Activated naive CD8-positive, alpha-beta T cell treated with anti-CD3 and anti-CD28 coated beads, Interleukin-2, amount 10 ng/mL, durations not matched to agents 7 days and 5 days (primary cell): ENCODE measurements at regions not wholly inside any gene's neighbourhood (a gene's known extent, or its start where the extent isn't known, plus 50 kb on each side); places are given as distances from the start of the nearest gene placed in this dataset.
"Not testable (repeated sequence)": the region's sequence is repeated elsewhere in the genome, so short reads cannot be mapped to it uniquely, and the experiment has no call there.

Source experiments
- ATAC-seq: fragments of 150-1000 bp; cut with Tn5 transposase; one replicate; pipeline ENCODE4 v1.10.0; 2021; ENCODE audit warnings: low read depth, moderate library complexity
- POLR2A ChIA-PET: fragments of 350-600 bp; sonication (Branson Sonifier 250); formaldehyde crosslinking; loops from one replicate; lab custom pipeline; 2021; ENCODE audit warnings: antibody characterized with exemption; lab: Charles Lee
- DNase-seq: peaks from one replicate; pipeline ENCODE4 v3.0.0; 2021
- H3K27ac Mint-ChIP-seq: one replicate; pipeline ENCODE4 v1.8.0; 2022; ENCODE audit warnings: mild to moderate bottlenecking, mixed read lengths
- H3K27me3 Mint-ChIP-seq: one replicate; pipeline ENCODE4 v1.8.0; 2022; ENCODE audit warnings: mild to moderate bottlenecking, moderate library complexity, mixed read lengths
- H3K36me3 Mint-ChIP-seq: one replicate; pipeline ENCODE4 v1.8.0; 2021; ENCODE audit warnings: mild to moderate bottlenecking, mixed read lengths
- H3K4me1 Mint-ChIP-seq: one replicate; pipeline ENCODE4 v1.8.0; 2021; ENCODE audit warnings: mixed read lengths
- H3K4me3 Mint-ChIP-seq: one replicate; pipeline ENCODE4 v1.8.0; 2022; ENCODE audit warnings: mild to moderate bottlenecking, moderate library complexity, mixed read lengths
- H3K9me3 Mint-ChIP-seq: one replicate; pipeline ENCODE4 v1.8.0; 2021; ENCODE audit warnings: mixed read lengths

GRCh38 chr2:226548732-226549131 lies 250.9 kb downstream of the IRS1 start:
- Mint-ChIP-seq H3K27me3 (peaks cover 2% of the 10 kb centered on the region), H3K36me3 (no peaks in the 10 kb centered on the region), H3K4me3 (no peak overlapping the region), H3K27ac (no peak overlapping the region), H3K9me3 (peaks cover 2% of the 10 kb centered on the region), H3K4me1 (no peaks in the 10 kb centered on the region)
- no peak for ATAC-seq
- no peak for DNase-seq
- POLR2A ChIA-PET, result no interaction called here

DNA sequence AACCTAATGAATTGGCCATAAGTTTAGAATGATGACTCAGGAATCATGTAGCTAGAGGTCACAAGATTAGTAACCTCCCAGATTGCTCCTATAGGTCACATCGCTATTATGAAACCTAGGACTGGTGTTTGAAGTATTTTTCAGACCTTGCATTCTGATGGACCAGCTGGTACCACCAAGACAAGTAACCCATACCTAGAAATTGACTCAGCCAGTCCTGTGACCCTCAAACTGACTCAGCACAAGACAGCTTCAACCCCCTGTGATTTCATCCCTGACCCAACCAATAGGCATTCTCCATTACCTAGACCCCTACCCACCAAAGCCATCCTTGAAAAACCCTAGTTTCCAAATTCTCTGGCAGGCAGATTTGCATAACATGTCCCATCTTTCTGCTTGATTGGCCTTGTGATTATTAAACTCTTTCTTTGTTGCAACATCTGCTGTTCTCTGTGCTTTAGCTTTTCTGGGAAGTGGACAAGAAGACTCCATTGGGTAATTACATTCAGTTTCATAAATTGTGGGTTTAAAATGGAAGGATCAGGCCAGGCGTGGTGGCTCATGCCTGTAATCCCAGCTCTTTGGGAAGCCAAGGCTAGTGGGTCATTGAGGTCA lies 254.9 kb downstream of the IRS1 start:
- H3K4me3 Mint-ChIP-seq, result no peak overlapping the region
- ATAC-seq, result no peak
- POLR2A ChIA-PET, result no interaction called here
- no peak for DNase-seq
- H3K27ac Mint-ChIP-seq, result no peak overlapping the region
- H3K4me1 Mint-ChIP-seq, result no peaks in the 10 kb centered on the region
- no peaks in the 10 kb centered on the region for H3K36me3 Mint-ChIP-seq
- H3K27me3 Mint-ChIP-seq, result peaks cover 1% of the 10 kb centered on the region
- H3K9me3 Mint-ChIP-seq, result peaks cover 8% of the 10 kb centered on the region

- POLR2A ChIA-PET, result no interaction called here
- Mint-ChIP-seq H3K4me3 (no peak overlapping the region), H3K4me1 (no peaks in the 10 kb centered on the region), H3K27ac (no peak overlapping the region), H3K27me3 (peaks cover 2% of the 10 kb centered on the region), H3K36me3 (no peaks in the 10 kb centered on the region), H3K9me3 (peaks cover 7% of the 10 kb centered on the region)
- ATAC-seq, result no peak
- no peak for DNase-seq
These were observed 259.2 kb downstream of the IRS1 start for GRCh38 chr2:226540204-226540994.

GRCh38 chr2:226536410-226536809 lies 263.2 kb downstream of the IRS1 start:
- no peaks in the 10 kb centered on the region for H3K4me1 Mint-ChIP-seq
- DNase-seq (no peak), ATAC-seq (no peak)
- no peaks in the 10 kb centered on the region for H3K36me3 Mint-ChIP-seq
- POLR2A ChIA-PET, result no interaction called here
- H3K9me3 Mint-ChIP-seq, result peaks cover 5% of the 10 kb centered on the region
- H3K4me3 Mint-ChIP-seq, result no peak overlapping the region
- peaks cover 2% of the 10 kb centered on the region for H3K27me3 Mint-ChIP-seq
- H3K27ac Mint-ChIP-seq, result no peak overlapping the region

DNA sequence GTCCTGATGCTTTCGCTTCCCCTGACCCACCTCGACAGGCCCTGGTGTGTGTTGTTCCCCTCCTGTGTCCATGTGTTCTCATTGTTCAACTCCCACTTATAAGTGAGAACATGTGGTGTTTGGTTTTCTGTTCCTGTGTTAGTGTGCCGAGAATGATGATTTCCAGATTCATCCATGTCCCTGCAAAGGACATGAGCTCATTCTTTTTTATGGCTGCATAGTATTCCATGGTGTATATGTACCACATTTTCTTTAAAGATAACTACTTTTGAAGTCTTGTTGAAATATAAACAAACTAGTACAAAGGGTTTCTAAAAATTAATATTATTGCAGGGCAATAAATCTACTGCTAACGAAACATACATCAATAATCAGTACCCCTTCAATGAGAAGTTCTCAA lies 266.6 kb downstream of the IRS1 start:
- H3K4me3 Mint-ChIP-seq, H3K9me3 Mint-ChIP-seq, ATAC-seq, DNase-seq, H3K36me3 Mint-ChIP-seq, H3K27ac Mint-ChIP-seq, H3K27me3 Mint-ChIP-seq, POLR2A ChIA-PET, H3K4me1 Mint-ChIP-seq: not testable (repeated sequence)

- ATAC-seq, result no peak
- no peak overlapping the region for H3K27ac Mint-ChIP-seq
- no peaks in the 10 kb centered on the region for H3K9me3 Mint-ChIP-seq
- H3K4me3 Mint-ChIP-seq, result no peak overlapping the region
- DNase-seq, result no peak
- no peaks in the 10 kb centered on the region for H3K36me3 Mint-ChIP-seq
- POLR2A ChIA-PET, result no interaction called here
- no peaks in the 10 kb centered on the region for H3K4me1 Mint-ChIP-seq
- peaks cover 8% of the 10 kb centered on the region for H3K27me3 Mint-ChIP-seq
These were observed 268.4 kb downstream of the IRS1 start for GRCh38 chr2:226531061-226531810.

GRCh38 chr2:226529556-226529955 lies 270.1 kb downstream of the IRS1 start:
- Mint-ChIP-seq H3K27me3 (peaks cover 8% of the 10 kb centered on the region), H3K9me3 (peaks cover 1% of the 10 kb centered on the region), H3K4me3 (no peak overlapping the region), H3K36me3 (no peaks in the 10 kb centered on the region), H3K27ac (no peak overlapping the region), H3K4me1 (no peaks in the 10 kb centered on the region)
- ATAC-seq, result no peak
- POLR2A ChIA-PET, result no interaction called here
- DNase-seq, result no peak

DNA sequence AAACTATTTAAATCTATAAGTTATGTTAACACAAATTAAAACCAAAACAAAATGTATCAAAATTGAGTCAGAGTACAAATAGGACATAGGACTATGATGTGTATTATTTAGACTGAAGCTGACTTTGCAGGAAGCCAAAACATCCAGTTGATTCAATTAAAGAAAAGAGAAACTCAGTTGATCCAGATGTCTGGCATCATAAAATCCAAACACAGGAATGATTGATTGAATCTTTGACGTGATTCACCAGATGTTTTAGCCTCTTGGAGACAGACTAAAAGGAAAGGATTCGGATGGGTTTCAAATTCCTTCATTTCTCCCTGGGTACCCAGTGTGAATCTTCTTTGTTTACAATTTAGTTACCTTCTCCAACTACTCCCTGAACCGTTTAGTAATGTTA lies 272.9 kb downstream of the IRS1 start:
- no peak for ATAC-seq
- H3K9me3 Mint-ChIP-seq, result peaks cover 4% of the 10 kb centered on the region
- POLR2A ChIA-PET, result no interaction called here
- no peak for DNase-seq
- no peak overlapping the region for H3K4me3 Mint-ChIP-seq
- H3K27ac Mint-ChIP-seq, result no peak overlapping the region
- H3K36me3 Mint-ChIP-seq, result no peaks in the 10 kb centered on the region
- H3K27me3 Mint-ChIP-seq, result peaks cover 8% of the 10 kb centered on the region
- no peaks in the 10 kb centered on the region for H3K4me1 Mint-ChIP-seq

DNA sequence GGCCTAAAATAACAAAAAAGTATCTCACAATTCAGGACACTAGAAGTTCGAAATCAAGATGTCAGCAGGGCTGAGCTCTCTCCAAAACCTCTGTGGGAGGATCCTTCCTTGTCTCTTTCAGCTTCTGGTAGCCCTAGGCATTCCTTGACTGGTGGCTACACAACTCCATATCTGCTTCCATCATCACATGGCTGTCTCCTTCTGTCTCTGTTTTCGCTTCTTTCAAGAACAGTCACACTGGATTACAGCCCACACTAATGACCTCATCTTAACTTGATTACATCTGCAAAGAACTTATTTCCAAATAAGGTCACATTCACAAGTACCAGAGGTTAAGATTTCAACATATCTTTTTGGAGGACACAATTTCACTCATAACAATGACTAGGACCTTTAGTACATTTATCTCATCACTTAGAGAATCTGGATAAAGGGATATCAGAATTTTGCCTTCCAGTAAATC lies 275.2 kb downstream of the IRS1 start:
- POLR2A ChIA-PET, result no interaction called here
- Mint-ChIP-seq H3K36me3 (no peaks in the 10 kb centered on the region), H3K9me3 (peaks cover 6% of the 10 kb centered on the region), H3K27ac (no peak overlapping the region), H3K27me3 (peaks cover 5% of the 10 kb centered on the region), H3K4me1 (no peaks in the 10 kb centered on the region), H3K4me3 (no peak overlapping the region)
- no peak for DNase-seq
- ATAC-seq, result no peak

GRCh38 chr2:226520723-226521122 lies 278.9 kb downstream of the IRS1 start:
- no peaks in the 10 kb centered on the region for H3K27me3 Mint-ChIP-seq

DNA sequence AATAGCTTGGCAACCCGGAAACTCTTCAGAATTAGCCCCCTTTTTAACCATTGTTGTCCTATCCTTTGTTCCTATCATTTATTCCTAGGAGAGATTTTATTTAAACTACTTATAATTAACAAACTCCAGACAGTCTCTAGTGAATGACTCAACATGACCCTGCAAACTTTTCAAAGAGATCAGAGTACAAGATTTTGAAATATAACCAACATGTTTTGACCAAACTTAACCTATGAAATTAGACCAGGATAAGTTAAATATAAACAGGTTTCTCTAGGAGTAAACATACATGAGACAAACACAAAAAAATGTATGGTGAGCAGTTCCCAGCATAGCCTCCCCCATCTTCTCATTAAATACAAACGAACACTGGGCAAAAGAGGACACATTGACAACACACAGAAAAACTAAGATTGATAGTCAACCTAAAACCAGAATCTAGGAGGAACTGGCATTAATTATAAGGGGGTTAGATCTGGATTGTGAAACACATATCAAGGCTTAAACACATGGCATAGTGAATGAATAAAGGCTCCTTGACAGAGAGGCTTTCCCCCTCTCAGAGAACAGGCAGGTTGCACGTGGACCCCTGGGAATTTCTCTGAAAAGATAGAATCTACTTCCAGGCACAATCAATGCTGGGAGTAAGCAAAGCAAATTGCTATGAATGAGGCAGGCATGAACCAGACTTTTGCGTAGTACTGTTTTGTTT lies 284.1 kb downstream of the IRS1 start:
- ATAC-seq, result no peak

More at GRCh38 chr2:226520723-226521122, 278.9 kb downstream of the IRS1 start:
- POLR2A ChIA-PET, result no interaction called here
- no peaks in the 10 kb centered on the region for H3K4me1 Mint-ChIP-seq
- no peak overlapping the region for H3K27ac Mint-ChIP-seq
- no peak overlapping the region for H3K4me3 Mint-ChIP-seq
- DNase-seq (no peak), ATAC-seq (no peak)
- no peaks in the 10 kb centered on the region for H3K36me3 Mint-ChIP-seq
- H3K9me3 Mint-ChIP-seq, result peaks cover 6% of the 10 kb centered on the region

DNA sequence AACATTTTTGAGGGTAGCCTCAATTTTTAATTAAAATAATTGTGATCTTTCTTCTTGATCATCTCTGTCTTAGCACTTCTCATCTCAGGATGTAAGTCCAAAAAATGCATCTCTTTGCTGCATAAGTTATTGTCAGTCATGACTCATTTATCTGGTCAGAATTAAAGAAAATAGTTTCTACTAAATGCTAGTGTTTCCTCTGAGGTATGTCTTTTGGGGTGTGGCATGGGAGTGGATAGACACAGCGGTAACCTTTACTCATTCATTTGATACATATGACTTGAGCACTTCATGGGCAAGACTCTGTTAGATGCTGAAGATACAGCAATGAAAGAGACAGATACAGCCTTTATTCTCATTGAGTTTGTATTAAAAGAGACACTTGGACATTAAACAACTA lies 284.7 kb downstream of the IRS1 start:
- H3K9me3 Mint-ChIP-seq, result no peaks in the 10 kb centered on the region
- H3K4me3 Mint-ChIP-seq, result no peak overlapping the region
- peaks cover 7% of the 10 kb centered on the region for H3K27me3 Mint-ChIP-seq
- no peaks in the 10 kb centered on the region for H3K36me3 Mint-ChIP-seq
- no peak for ATAC-seq
- POLR2A ChIA-PET, result no interaction called here
- H3K27ac Mint-ChIP-seq, result no peak overlapping the region
- DNase-seq, result no peak
- H3K4me1 Mint-ChIP-seq, result no peaks in the 10 kb centered on the region

More for the DNA sequence above, 284.1 kb downstream of the IRS1 start:
- H3K27me3 Mint-ChIP-seq, result peaks cover 7% of the 10 kb centered on the region
- H3K9me3 Mint-ChIP-seq, result peaks cover 2% of the 10 kb centered on the region
- no peak for DNase-seq
- no peaks in the 10 kb centered on the region for H3K4me1 Mint-ChIP-seq
- POLR2A ChIA-PET, result no interaction called here
- no peaks in the 10 kb centered on the region for H3K36me3 Mint-ChIP-seq
- H3K4me3 Mint-ChIP-seq, result no peak overlapping the region
- H3K27ac Mint-ChIP-seq, result no peak overlapping the region

GRCh38 chr2:226511311-226511710 lies 288.3 kb downstream of the IRS1 start:
- Mint-ChIP-seq H3K4me3 (no peak overlapping the region), H3K9me3 (no peaks in the 10 kb centered on the region), H3K27me3 (peaks cover 7% of the 10 kb centered on the region), H3K4me1 (no peaks in the 10 kb centered on the region), H3K27ac (no peak overlapping the region), H3K36me3 (no peaks in the 10 kb centered on the region)
- POLR2A ChIA-PET, result no interaction called here
- DNase-seq, result no peak
- ATAC-seq, result no peak
